H9 (cell line): ENCODE measurements at regions not wholly inside any gene's neighbourhood (a gene's known extent, or its start where the extent isn't known, plus 50 kb on each side); places are given as distances from the start of the nearest gene placed in this dataset.

Source experiments
- DNase-seq: peaks from one replicate; pipeline ENCODE4 v3.0.0-alpha.2; 2017
- H2AFZ ChIP-seq: one replicate; pipeline ENCODE4 v1.6.1; 2013; ENCODE audit warnings: mild to moderate bottlenecking, low read length, control low read depth, moderate library complexity
- H2AK5ac ChIP-seq: 2 replicates; pipeline ENCODE4 v1.6.1; 2013; ENCODE audit warnings: low read length, control low read depth, mixed read lengths; ENCODE audit not compliant: insufficient read length
- H2BK120ac ChIP-seq: one replicate; pipeline ENCODE4 v1.6.1; 2013; ENCODE audit warnings: low read depth, mild to moderate bottlenecking, low read length, control low read depth, inconsistent platforms; ENCODE audit not compliant: poor library complexity, severe bottlenecking
- H2BK12ac ChIP-seq: 2 replicates; pipeline ENCODE4 v1.6.1; 2013; ENCODE audit warnings: low read length, control low read depth, mixed read lengths, low read depth; ENCODE audit not compliant: insufficient read length
- H2BK15ac ChIP-seq: 2 replicates; pipeline ENCODE4 v1.6.1; 2013; ENCODE audit warnings: low read depth, low read length, control low read depth
- H2BK20ac ChIP-seq: one replicate; pipeline ENCODE4 v1.6.1; 2013; ENCODE audit warnings: low read depth, mild to moderate bottlenecking, low read length, control low read depth, inconsistent platforms; ENCODE audit not compliant: poor library complexity, severe bottlenecking
- H2BK5ac ChIP-seq: 2 replicates; pipeline ENCODE4 v1.6.1; 2013; ENCODE audit warnings: low read length, control low read depth, mixed read lengths; ENCODE audit not compliant: insufficient read length
- H3K14ac ChIP-seq: 2 replicates; pipeline ENCODE4 v1.6.1; 2013; ENCODE audit warnings: low read length, control low read depth; ENCODE audit not compliant: insufficient read depth
- H3K18ac ChIP-seq: 2 replicates; pipeline ENCODE4 v1.6.1; 2013; ENCODE audit warnings: low read depth, mild to moderate bottlenecking, mixed read lengths, low read length, control low read depth; ENCODE audit not compliant: insufficient read length
- H3K23ac ChIP-seq: 2 replicates; pipeline ENCODE4 v1.6.1; 2013; ENCODE audit warnings: low read length, control low read depth, mixed read lengths, low read depth; ENCODE audit not compliant: insufficient read length
- H3K23me2 ChIP-seq: 2 replicates; pipeline ENCODE4 v1.6.1; 2013; ENCODE audit warnings: low read depth, mild to moderate bottlenecking, mixed read lengths, low read length, control low read depth; ENCODE audit not compliant: insufficient read length, poor library complexity, severe bottlenecking
- H3K27ac ChIP-seq: 2 replicates; pipeline ENCODE4 v1.5.1; 2013; ENCODE audit warnings: low read length, control low read depth, mixed read lengths, low read depth; ENCODE audit not compliant: insufficient read length
- H3K27me3 ChIP-seq: 2 replicates; pipeline ENCODE4 v1.6.1; 2013; ENCODE audit warnings: low read length, control low read depth, inconsistent platforms; ENCODE audit not compliant: insufficient read depth
- H3K4ac ChIP-seq: 2 replicates; pipeline ENCODE4 v1.6.1; 2013; ENCODE audit warnings: low read depth, mild to moderate bottlenecking, control low read depth, inconsistent platforms, low read length, moderate library complexity
- H3K4me1 ChIP-seq: 2 replicates; pipeline ENCODE4 v1.6.1; 2013; ENCODE audit warnings: low read length, control low read depth, inconsistent platforms; ENCODE audit not compliant: insufficient read depth
- H3K4me2 ChIP-seq: 2 replicates; pipeline ENCODE4 v1.6.1; 2013; ENCODE audit warnings: low read length, control low read depth, mixed read lengths; ENCODE audit not compliant: insufficient read length, insufficient read depth
- H3K56ac ChIP-seq: 2 replicates; pipeline ENCODE4 v1.6.1; 2013; ENCODE audit warnings: low read depth, mild to moderate bottlenecking, mixed read lengths, low read length, control low read depth; ENCODE audit not compliant: insufficient read length
- H3K79me1 ChIP-seq: 2 replicates; pipeline ENCODE4 v1.6.1; 2013; ENCODE audit warnings: low read depth, mild to moderate bottlenecking, moderate library complexity, low read length, control low read depth, inconsistent platforms; ENCODE audit not compliant: insufficient read depth, poor library complexity, severe bottlenecking
- H3K79me2 ChIP-seq: 2 replicates; pipeline ENCODE4 v1.6.1; 2013; ENCODE audit warnings: low read length, control low read depth, inconsistent platforms; ENCODE audit not compliant: insufficient read depth
- H3K9ac ChIP-seq: 2 replicates; pipeline ENCODE4 v1.6.1; 2013; ENCODE audit warnings: low read length, control low read depth, mixed read lengths; ENCODE audit not compliant: insufficient read length; ENCODE audit errors: extremely low read depth
- H3K9me3 ChIP-seq: one replicate; pipeline ENCODE4 v1.6.1; 2013; ENCODE audit warnings: low read depth, low read length, inconsistent platforms; ENCODE audit not compliant: control insufficient read depth
- H3T11ph ChIP-seq: one replicate; pipeline ENCODE4 v1.6.1; 2013; ENCODE audit warnings: mild to moderate bottlenecking, low read length, control low read depth, inconsistent platforms
- H4K20me1 ChIP-seq: one replicate; pipeline ENCODE4 v1.6.1; 2013; ENCODE audit not compliant: control insufficient read depth, insufficient read length, insufficient read depth
- H4K5ac ChIP-seq: 2 replicates; pipeline ENCODE4 v1.6.1; 2013; ENCODE audit warnings: low read depth, mild to moderate bottlenecking, mixed read lengths, low read length, control low read depth; ENCODE audit not compliant: insufficient read length
- H4K8ac ChIP-seq: replicated peaks from 2 replicates; pipeline ENCODE4 v1.6.1; 2013; ENCODE audit warnings: low read length, control low read depth, mixed read lengths, low read depth; ENCODE audit not compliant: insufficient read length
- H4K91ac ChIP-seq: 2 replicates; pipeline ENCODE4 v1.6.1; 2013; ENCODE audit warnings: low read depth, mild to moderate bottlenecking, moderate library complexity, mixed read lengths, low read length, control low read depth; ENCODE audit not compliant: insufficient read length
- H3K27ac Mint-ChIP-seq, 3 experiments: 2 replicates in 2 of 3; 3 replicates in 1 of 3; pipeline ENCODE4 v1.8.0; 2020 to 2021; ENCODE audit warnings: mixed read lengths in 3 of 3, mild to moderate bottlenecking in 1 of 3, moderate library complexity in 1 of 3
- H3K27me3 Mint-ChIP-seq: 2 replicates; pipeline ENCODE4 v1.8.0; 2021; ENCODE audit warnings: low read depth, mild to moderate bottlenecking, moderate library complexity, mixed read lengths
- H3K36me3 Mint-ChIP-seq, 3 experiments: 2 replicates in 2 of 3; 3 replicates in 1 of 3; pipeline ENCODE4 v1.8.0; 2020 to 2021; ENCODE audit warnings: low read depth in 3 of 3, mixed read lengths in 3 of 3; ENCODE audit not compliant: insufficient read depth in 1 of 3
- H3K4me1 Mint-ChIP-seq, 2 experiments: 2 replicates each; pipeline ENCODE4 v1.8.0; 2020; ENCODE audit warnings: mixed read lengths in 2 of 2
- H3K4me3 Mint-ChIP-seq, 2 experiments: 2 replicates in 1 of 2; 3 replicates in 1 of 2; pipeline ENCODE4 v1.8.0; 2020 to 2021; ENCODE audit warnings: mild to moderate bottlenecking in 2 of 2, mixed read lengths in 2 of 2, moderate library complexity in 1 of 2
- H3K9me3 Mint-ChIP-seq, 2 experiments: 2 replicates in 1 of 2; 3 replicates in 1 of 2; pipeline ENCODE4 v1.8.0; 2020; ENCODE audit warnings: mild to moderate bottlenecking in 2 of 2, mixed read lengths in 2 of 2, moderate library complexity in 1 of 2
- CTCF ChIP-seq: fragments of 200-600 bp; sonication (generic); conservative IDR thresholded peaks from 3 replicates; pipeline ENCODE4 v1.8.0; 2021; ENCODE audit warnings: antibody characterized with exemption, mild to moderate bottlenecking
- WGBS: extraction: QIAGEN DNeasy Blood & Tissue Kit; methylation state at CpG from one replicate; pipeline ENCODE4 v1.1.7; 2013; ENCODE audit warnings: missing lambda C conversion rate, low lambda C conversion rate, mixed read lengths; ENCODE audit not compliant: insufficient read length; ENCODE audit errors: extremely low coverage; 5-methylcytosine and 5-hydroxymethylcytosine counted together

DNA sequence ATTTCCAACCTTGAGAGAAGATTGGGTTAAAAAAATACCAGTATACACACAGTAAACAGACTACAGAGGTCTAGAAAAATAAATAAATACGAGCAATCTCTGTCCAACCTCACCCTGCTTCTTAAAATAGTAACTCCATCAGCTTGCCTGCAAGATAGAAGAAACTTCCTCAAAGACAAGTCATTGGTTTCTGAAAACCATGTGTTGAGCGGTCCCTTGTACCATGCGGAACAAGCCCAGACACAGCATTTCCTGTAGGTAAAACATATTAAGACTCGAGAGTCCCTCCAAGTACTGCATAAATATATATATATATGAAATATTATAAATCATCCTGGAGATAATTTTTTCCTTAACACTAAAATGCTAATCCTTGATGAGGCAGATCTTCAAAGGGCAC is 157.4 kb downstream of the MZT1 start:
- no peak overlapping the region for H4K91ac ChIP-seq
- H3K4me1 Mint-ChIP-seq = peaks cover 10 to 11% of the 10 kb centered on the region in 2 experiments
- no peak overlapping the region for H2BK120ac ChIP-seq
- H3K4me2 ChIP-seq = no peak overlapping the region
- no peak overlapping the region for H3K27ac ChIP-seq
- no peaks in the 10 kb centered on the region for H3K79me2 ChIP-seq
- no peaks in the 10 kb centered on the region for H3K79me1 ChIP-seq
- no peaks in the 10 kb centered on the region; a peak in 1 of 7 replicates for H3K36me3 Mint-ChIP-seq
- no peaks in the 10 kb centered on the region for H3K23me2 ChIP-seq
- H2BK5ac ChIP-seq = no peak overlapping the region
- H3K9me3 ChIP-seq = no peaks in the 10 kb centered on the region
- no peak overlapping the region for H3K4ac ChIP-seq
- no peak for TF ChIP-seq CTCF
- no peak overlapping the region for H2AFZ ChIP-seq
- H2BK12ac ChIP-seq = no peak overlapping the region
- H3K23ac ChIP-seq = no peak overlapping the region
- H3K9ac ChIP-seq = no peak overlapping the region
- no peak overlapping the region for H3T11ph ChIP-seq
- no peak overlapping the region for H3K18ac ChIP-seq
- no peaks in the 10 kb centered on the region for H4K20me1 ChIP-seq
- no peak overlapping the region for H3K56ac ChIP-seq
- H3K9me3 Mint-ChIP-seq = no peaks in the 10 kb centered on the region
- no peak overlapping the region for H3K14ac ChIP-seq
- no peaks in the 10 kb centered on the region for H3K27me3 ChIP-seq
- H2BK20ac ChIP-seq = no peak overlapping the region
- no peak for DNase-seq
- 0 out of 2 replicates have a peak, but pooled peaks cover 2% of the 10 kb centered on the region for H3K4me1 ChIP-seq
- no peak overlapping the region for H3K4me3 Mint-ChIP-seq
- no peak overlapping the region for H4K8ac ChIP-seq
- H3K27ac Mint-ChIP-seq = no peak overlapping the region
- no peak overlapping the region for H2AK5ac ChIP-seq
- H2BK15ac ChIP-seq = no peak overlapping the region
- H4K5ac ChIP-seq = no peak overlapping the region
- no peaks in the 10 kb centered on the region for H3K27me3 Mint-ChIP-seq
- no CpG with 5 or more reads among the region's 4 CpGs for WGBS
